Fibroblast of pulmonary artery (primary cell): ENCODE measurements at regions not wholly inside any gene's neighbourhood (a gene's known extent, or its start where the extent isn't known, plus 50 kb on each side); places are given as distances from the start of the nearest gene placed in this dataset.
"Not testable (repeated sequence)": the region's sequence is repeated elsewhere in the genome, so short reads cannot be mapped to it uniquely, and the experiment has no call there.

ENCODE experiments used
- DNase-seq: peaks from one replicate; pipeline ENCODE4 v3.0.0-alpha.2; 2010; ENCODE audit warnings: low read depth
- H3K4me3 ChIP-seq: replicated peaks from 2 replicates; pipeline ENCODE4 v1.5.1; 2011; ENCODE audit warnings: low read depth, mild to moderate bottlenecking, control low read depth, low read length, moderate library complexity
- TF ChIP-seq, protein P1 (sequence below): IDR thresholded peaks from 2 replicates; pipeline ENCODE4 v1.5.1; 2011; ENCODE audit warnings: mild to moderate bottlenecking, control low read depth, low read length, inconsistent platforms; ENCODE audit errors: missing control alignments

GRCh38 chr9:120310035-120310434 is 269.9 kb downstream of the CDK5RAP2 start:
- no peak overlapping the region for H3K4me3 ChIP-seq
- no peak for DNase-seq
- TF ChIP-seq, protein P1, sequence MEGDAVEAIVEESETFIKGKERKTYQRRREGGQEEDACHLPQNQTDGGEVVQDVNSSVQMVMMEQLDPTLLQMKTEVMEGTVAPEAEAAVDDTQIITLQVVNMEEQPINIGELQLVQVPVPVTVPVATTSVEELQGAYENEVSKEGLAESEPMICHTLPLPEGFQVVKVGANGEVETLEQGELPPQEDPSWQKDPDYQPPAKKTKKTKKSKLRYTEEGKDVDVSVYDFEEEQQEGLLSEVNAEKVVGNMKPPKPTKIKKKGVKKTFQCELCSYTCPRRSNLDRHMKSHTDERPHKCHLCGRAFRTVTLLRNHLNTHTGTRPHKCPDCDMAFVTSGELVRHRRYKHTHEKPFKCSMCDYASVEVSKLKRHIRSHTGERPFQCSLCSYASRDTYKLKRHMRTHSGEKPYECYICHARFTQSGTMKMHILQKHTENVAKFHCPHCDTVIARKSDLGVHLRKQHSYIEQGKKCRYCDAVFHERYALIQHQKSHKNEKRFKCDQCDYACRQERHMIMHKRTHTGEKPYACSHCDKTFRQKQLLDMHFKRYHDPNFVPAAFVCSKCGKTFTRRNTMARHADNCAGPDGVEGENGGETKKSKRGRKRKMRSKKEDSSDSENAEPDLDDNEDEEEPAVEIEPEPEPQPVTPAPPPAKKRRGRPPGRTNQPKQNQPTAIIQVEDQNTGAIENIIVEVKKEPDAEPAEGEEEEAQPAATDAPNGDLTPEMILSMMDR = no peak

GRCh38 chr9:120308495-120308894 is 271.5 kb downstream of the CDK5RAP2 start:
- TF ChIP-seq, protein P1 = no peak
- no peak for DNase-seq

GRCh38 chr9:120307599-120307998 is 272.4 kb downstream of the CDK5RAP2 start:
- no peak for DNase-seq

More at GRCh38 chr9:120308495-120308894, 271.5 kb downstream of the CDK5RAP2 start:
- no peak overlapping the region for H3K4me3 ChIP-seq

DNA sequence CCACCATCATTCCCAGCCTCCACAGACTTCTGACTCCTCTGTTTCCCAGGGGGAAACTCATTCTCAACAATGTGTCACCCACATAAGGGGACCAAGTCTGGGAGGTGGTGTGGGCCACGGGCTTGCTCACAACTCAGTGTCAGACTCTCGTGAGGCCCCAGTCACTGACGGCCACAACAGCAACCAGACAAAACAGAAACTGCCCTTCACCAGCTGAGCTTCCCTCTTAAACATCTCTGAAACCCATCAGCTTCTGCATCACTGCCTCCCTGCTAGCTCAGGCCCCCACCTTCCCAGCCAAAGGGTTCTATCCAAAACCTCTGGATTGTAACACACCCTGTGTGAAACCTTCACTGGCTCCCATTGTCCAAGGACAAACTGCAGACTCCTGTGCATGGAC is 273.4 kb downstream of the CDK5RAP2 start:
- TF ChIP-seq, protein P1 = no peak

More at GRCh38 chr9:120307599-120307998, 272.4 kb downstream of the CDK5RAP2 start:
- TF ChIP-seq, protein P1 = no peak
- no peak overlapping the region for H3K4me3 ChIP-seq

DNA sequence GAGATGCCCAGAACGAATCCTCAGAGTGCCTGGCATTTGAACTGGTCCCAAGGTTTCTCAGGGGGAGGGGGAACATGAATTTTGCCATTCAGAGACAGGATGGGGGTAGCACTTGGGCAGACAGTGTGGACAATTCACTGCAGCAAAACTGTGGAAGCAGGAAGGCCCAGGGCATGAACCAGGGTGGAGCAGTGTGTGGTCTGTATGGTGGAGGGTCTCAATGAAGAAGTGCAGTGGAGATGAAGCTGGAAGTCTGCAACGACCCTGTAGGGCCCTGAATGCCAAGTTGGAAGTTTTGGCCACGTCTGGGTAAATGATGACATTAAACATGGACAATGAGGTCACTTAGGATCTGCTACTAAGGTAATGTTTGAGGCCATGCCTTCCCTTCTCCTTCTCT is 273.9 kb downstream of the CDK5RAP2 start:
- no peak for DNase-seq
- TF ChIP-seq, protein P1 = no peak
- H3K4me3 ChIP-seq = no peak overlapping the region

More for the DNA sequence above, 273.4 kb downstream of the CDK5RAP2 start:
- no peak overlapping the region for H3K4me3 ChIP-seq
- DNase-seq = no peak

GRCh38 chr9:120304896-120305295 is 275.1 kb downstream of the CDK5RAP2 start:
- DNase-seq, H3K4me3 ChIP-seq: not testable (repeated sequence)

GRCh38 chr9:120303519-120303918 is 276.4 kb downstream of the CDK5RAP2 start:
- no peak for DNase-seq
- TF ChIP-seq, protein P1 = no peak
- no peak overlapping the region for H3K4me3 ChIP-seq
